ENCODE measurements at regions not wholly inside any gene's neighbourhood (a gene's known extent, or its start where the extent isn't known, plus 50 kb on each side); places are given as distances from the start of the nearest gene placed in this dataset.

- H3K27ac Mint-ChIP-seq (ENCODE audit: unreplicated experiment): no peak overlapping the region
- TF ChIP-seq CTCF (IDR thresholded peaks at IDR 0.05): no peak
- H3K36me3 Mint-ChIP-seq (ENCODE audit: unreplicated experiment): no peaks in the 10 kb centered on the region
- H3K4me3 Mint-ChIP-seq (ENCODE audit: unreplicated experiment): no peak overlapping the region
- no peak for DNase-seq (ENCODE audit: extremely low spot score, unreplicated experiment)
- no peaks in the 10 kb centered on the region for H3K4me1 Mint-ChIP-seq (ENCODE audit: unreplicated experiment)
- peaks cover 12% of the 10 kb centered on the region for H3K27me3 Mint-ChIP-seq (ENCODE audit: unreplicated experiment)
- H3K9me3 Mint-ChIP-seq (ENCODE audit: unreplicated experiment): no peaks in the 10 kb centered on the region
Observed at GRCh38 chr13:72539925-72540324, 187.5 kb downstream of the MZT1 start.

- Mint-ChIP-seq H3K27ac (ENCODE audit: unreplicated experiment) (no peak overlapping the region), H3K4me3 (ENCODE audit: unreplicated experiment) (no peak overlapping the region), H3K27me3 (ENCODE audit: unreplicated experiment) (peaks cover 12% of the 10 kb centered on the region), H3K36me3 (ENCODE audit: unreplicated experiment) (no peaks in the 10 kb centered on the region), H3K9me3 (ENCODE audit: unreplicated experiment) (no peaks in the 10 kb centered on the region), H3K4me1 (ENCODE audit: unreplicated experiment) (no peaks in the 10 kb centered on the region)
- no peak for TF ChIP-seq CTCF (IDR thresholded peaks at IDR 0.05)
- no peak for DNase-seq (ENCODE audit: extremely low spot score, unreplicated experiment)
Observed at GRCh38 chr13:72537782-72538181, 189.6 kb downstream of the MZT1 start.

GRCh38 chr13:72537395-72537780 is 190.0 kb downstream of the MZT1 start:
- Mint-ChIP-seq H3K36me3 (ENCODE audit: unreplicated experiment) (no peaks in the 10 kb centered on the region), H3K4me3 (ENCODE audit: unreplicated experiment) (no peak overlapping the region), H3K9me3 (ENCODE audit: unreplicated experiment) (no peaks in the 10 kb centered on the region), H3K4me1 (ENCODE audit: unreplicated experiment) (no peaks in the 10 kb centered on the region), H3K27ac (ENCODE audit: unreplicated experiment) (no peak overlapping the region), H3K27me3 (ENCODE audit: unreplicated experiment) (peaks cover 9% of the 10 kb centered on the region)
- no peak for DNase-seq (ENCODE audit: extremely low spot score, unreplicated experiment)
- TF ChIP-seq CTCF (IDR thresholded peaks at IDR 0.05): no peak

GRCh38 chr13:72536714-72537394 is 190.6 kb downstream of the MZT1 start:
- DNase-seq (ENCODE audit: extremely low spot score, unreplicated experiment): no peak
- Mint-ChIP-seq H3K4me3 (ENCODE audit: unreplicated experiment) (no peak overlapping the region), H3K4me1 (ENCODE audit: unreplicated experiment) (no peaks in the 10 kb centered on the region), H3K27ac (ENCODE audit: unreplicated experiment) (no peak overlapping the region), H3K36me3 (ENCODE audit: unreplicated experiment) (no peaks in the 10 kb centered on the region), H3K9me3 (ENCODE audit: unreplicated experiment) (no peaks in the 10 kb centered on the region), H3K27me3 (ENCODE audit: unreplicated experiment) (peaks cover 7% of the 10 kb centered on the region)
- no peak for TF ChIP-seq CTCF (IDR thresholded peaks at IDR 0.05)

GRCh38 chr13:72534951-72535640 is 192.3 kb downstream of the MZT1 start:
- no peak for TF ChIP-seq CTCF (IDR thresholded peaks at IDR 0.05)
- Mint-ChIP-seq H3K4me1 (ENCODE audit: unreplicated experiment) (peaks cover 7% of the 10 kb centered on the region), H3K9me3 (ENCODE audit: unreplicated experiment) (no peaks in the 10 kb centered on the region), H3K36me3 (ENCODE audit: unreplicated experiment) (no peaks in the 10 kb centered on the region), H3K27ac (ENCODE audit: unreplicated experiment) (no peak overlapping the region), H3K27me3 (ENCODE audit: unreplicated experiment) (peaks cover 3% of the 10 kb centered on the region), H3K4me3 (ENCODE audit: unreplicated experiment) (no peak overlapping the region)
- no peak for DNase-seq (ENCODE audit: extremely low spot score, unreplicated experiment)

Measured in osteocyte (in vitro differentiated cells).